ENCODE measurements at regions not wholly inside any gene's neighbourhood (a gene's known extent, or its start where the extent isn't known, plus 50 kb on each side); places are given as distances from the start of the nearest gene placed in this dataset.

DNA sequence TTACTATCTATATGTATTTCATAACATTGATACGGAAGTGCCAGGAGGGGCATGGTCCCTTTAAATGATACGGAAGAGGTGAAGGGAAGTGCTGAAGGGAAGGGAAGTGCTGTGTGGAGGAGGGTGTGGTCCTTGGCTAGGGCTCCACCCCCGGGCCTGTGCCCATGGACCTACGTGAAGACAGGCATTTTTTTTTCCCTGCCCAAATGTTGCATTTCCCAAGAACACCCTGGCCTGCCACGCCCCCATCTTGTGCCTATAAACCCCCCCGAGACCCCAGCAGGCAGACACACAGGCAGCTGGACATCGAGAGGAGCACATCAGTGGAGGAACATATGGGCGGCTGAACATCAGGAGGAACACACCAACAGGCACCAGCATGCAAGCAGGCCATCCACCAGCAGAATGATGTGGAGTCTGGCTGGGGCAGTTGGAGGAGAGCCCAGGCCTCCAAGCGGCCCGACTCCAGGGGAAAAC, 134.1 kb downstream of the SLC41A2 start:
- POLR2A ChIA-PET: interaction anchor here (0.6 kb wide), 1 partner anchor 118 kb away, joined by 3 read pairs; no protein-coding TSS in a partner anchor
- H3K27me3 Mint-ChIP-seq (ENCODE audit: insufficient read depth, unreplicated experiment): no peaks in the 10 kb centered on the region
- intact Hi-C loops (cut with micrococcal nuclease): no loop called here
- H3K4me3 Mint-ChIP-seq (ENCODE audit: unreplicated experiment): no peak overlapping the region
- DNase-seq (ENCODE audit: unreplicated experiment): no peak
- TF ChIP-seq CTCF (IDR thresholded peaks at IDR 0.05; ENCODE audit: unreplicated experiment): no peak
- BruUV-seq (replicated peaks): no TSS peak
- H3K36me3 Mint-ChIP-seq (ENCODE audit: insufficient read depth, unreplicated experiment): no peaks in the 10 kb centered on the region
- no peaks in the 10 kb centered on the region for H3K9me3 Mint-ChIP-seq (ENCODE audit: unreplicated experiment)
- H3K4me1 Mint-ChIP-seq (ENCODE audit: insufficient read depth, unreplicated experiment): no peaks in the 10 kb centered on the region
- H3K27ac Mint-ChIP-seq (ENCODE audit: low read depth, unreplicated experiment): no peak overlapping the region
- CTCF ChIA-PET: interaction anchor here (0.7 kb wide), 1 partner anchor 361 kb away, joined by 6 read pairs; no protein-coding TSS in a partner anchor

DNA sequence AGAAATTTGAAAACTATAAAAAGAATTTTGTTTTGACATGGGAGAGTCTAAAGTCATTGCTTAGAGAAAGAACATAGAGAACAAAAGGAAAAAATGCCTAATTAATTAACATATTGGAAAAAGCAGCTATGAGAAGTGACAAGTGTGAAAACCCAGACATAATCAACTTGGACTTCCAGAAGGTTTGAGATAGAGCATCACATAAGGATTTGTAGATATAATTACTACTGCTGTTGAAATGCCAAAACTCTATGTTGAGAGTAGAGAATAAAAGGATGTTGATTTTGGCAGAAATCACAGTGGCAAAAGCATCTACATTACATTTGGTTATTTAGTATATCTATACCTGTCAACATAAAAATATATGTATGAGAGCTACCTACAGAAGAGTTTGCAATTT, 135.1 kb downstream of the SLC41A2 start:
- DNase-seq (ENCODE audit: unreplicated experiment): no peak
- no peaks in the 10 kb centered on the region for H3K36me3 Mint-ChIP-seq (ENCODE audit: insufficient read depth, unreplicated experiment)
- H3K9me3 Mint-ChIP-seq (ENCODE audit: unreplicated experiment): no peaks in the 10 kb centered on the region
- H3K4me1 Mint-ChIP-seq (ENCODE audit: insufficient read depth, unreplicated experiment): no peaks in the 10 kb centered on the region
- no TSS peak for BruUV-seq (replicated peaks)
- H3K27me3 Mint-ChIP-seq (ENCODE audit: insufficient read depth, unreplicated experiment): no peaks in the 10 kb centered on the region
- intact Hi-C loops (cut with micrococcal nuclease): no loop called here
- ChIA-PET CTCF (interaction anchor here (0.7 kb wide), 3 partner anchors 10 to 516 kb away, joined by 3 to 4 read pairs (median 4); no protein-coding TSS in a partner anchor), POLR2A (no interaction called here)
- no peak overlapping the region for H3K27ac Mint-ChIP-seq (ENCODE audit: low read depth, unreplicated experiment)
- no peak overlapping the region for H3K4me3 Mint-ChIP-seq (ENCODE audit: unreplicated experiment)
- no peak for TF ChIP-seq CTCF (IDR thresholded peaks at IDR 0.05; ENCODE audit: unreplicated experiment)

DNA sequence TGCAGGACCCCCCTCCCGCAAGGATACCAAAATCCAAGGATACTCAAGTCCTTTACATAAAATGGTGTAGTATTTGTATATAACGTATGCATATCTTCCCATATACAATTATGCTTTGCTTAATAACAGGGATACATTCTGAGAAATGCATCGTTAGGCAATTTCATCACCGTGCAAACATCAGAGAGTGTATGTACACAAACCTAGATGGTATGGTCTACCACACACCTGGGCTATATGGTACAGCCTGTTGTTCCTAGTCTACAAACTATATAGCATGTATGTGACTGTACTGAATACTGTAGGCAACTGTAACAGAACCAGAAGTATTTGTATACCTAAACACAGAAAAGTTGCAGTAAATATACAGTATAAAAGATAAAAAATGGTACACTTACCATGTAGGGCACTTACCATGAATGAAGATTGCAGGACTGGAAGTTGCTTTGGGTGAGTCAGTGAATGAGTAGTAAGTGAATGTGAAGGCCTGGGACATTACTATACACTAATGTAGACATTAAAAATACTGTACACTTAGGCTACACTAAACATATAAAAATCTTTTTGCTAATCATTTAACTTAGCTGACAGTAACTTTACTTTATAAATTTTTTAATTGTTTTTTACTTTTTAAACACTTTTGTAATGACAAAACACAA, 141.1 kb downstream of the SLC41A2 start:
- Mint-ChIP-seq H3K27me3 (ENCODE audit: insufficient read depth, unreplicated experiment) (no peaks in the 10 kb centered on the region), H3K4me1 (ENCODE audit: insufficient read depth, unreplicated experiment) (no peaks in the 10 kb centered on the region), H3K27ac (ENCODE audit: low read depth, unreplicated experiment) (no peak overlapping the region), H3K9me3 (ENCODE audit: unreplicated experiment) (no peaks in the 10 kb centered on the region), H3K4me3 (ENCODE audit: unreplicated experiment) (no peak overlapping the region), H3K36me3 (ENCODE audit: insufficient read depth, unreplicated experiment) (no peaks in the 10 kb centered on the region)
- POLR2A ChIA-PET: no interaction called here
- CTCF ChIA-PET: interaction anchor here (0.7 to 0.8 kb wide), 2 partner anchors 157 to 388 kb away, joined by 3 read pairs; no protein-coding TSS in a partner anchor
- TF ChIP-seq CTCF (IDR thresholded peaks at IDR 0.05; ENCODE audit: unreplicated experiment): no peak
- no TSS peak for BruUV-seq (replicated peaks)
- intact Hi-C loops (cut with micrococcal nuclease): no loop called here
- no peak for DNase-seq (ENCODE audit: unreplicated experiment)

GRCh38 chr12:104815935-104816334, 142.2 kb downstream of the SLC41A2 start:
- no peaks in the 10 kb centered on the region for H3K27me3 Mint-ChIP-seq (ENCODE audit: insufficient read depth, unreplicated experiment)
- DNase-seq (ENCODE audit: unreplicated experiment): no peak
- H3K4me1 Mint-ChIP-seq (ENCODE audit: insufficient read depth, unreplicated experiment): no peaks in the 10 kb centered on the region
- intact Hi-C loops (cut with micrococcal nuclease): no loop called here
- no peaks in the 10 kb centered on the region for H3K9me3 Mint-ChIP-seq (ENCODE audit: unreplicated experiment)
- no peak overlapping the region for H3K27ac Mint-ChIP-seq (ENCODE audit: low read depth, unreplicated experiment)
- H3K4me3 Mint-ChIP-seq (ENCODE audit: unreplicated experiment): no peak overlapping the region
- POLR2A ChIA-PET: no interaction called here
- no peaks in the 10 kb centered on the region for H3K36me3 Mint-ChIP-seq (ENCODE audit: insufficient read depth, unreplicated experiment)
- BruUV-seq (replicated peaks): no TSS peak
- TF ChIP-seq CTCF (IDR thresholded peaks at IDR 0.05; ENCODE audit: unreplicated experiment): no peak
- CTCF ChIA-PET: no interaction called here

Measured in MCF 10A (cell line).